ENCODE measurements at regions not wholly inside any gene's neighbourhood (a gene's known extent, or its start where the extent isn't known, plus 50 kb on each side); places are given as distances from the start of the nearest gene placed in this dataset.

DNA sequence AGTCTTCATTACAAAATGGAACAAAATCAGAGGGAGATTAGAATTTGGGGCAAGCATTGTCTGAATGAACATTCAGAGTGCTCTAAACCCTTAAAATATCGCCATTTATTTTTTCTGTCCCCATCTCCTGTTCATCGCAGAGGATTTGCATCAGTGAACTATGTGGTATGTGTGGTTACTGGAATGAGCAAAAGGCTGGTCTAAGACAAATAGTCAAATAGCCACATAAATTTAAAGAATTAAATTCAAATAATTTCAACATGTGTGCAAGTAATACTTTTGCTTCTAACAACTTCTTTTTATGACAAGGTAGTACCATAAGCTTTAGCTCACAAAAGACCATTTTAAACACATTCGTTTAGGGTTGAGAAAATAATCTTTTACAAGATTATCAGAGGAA, 82.6 kb upstream of the ST8SIA3 start:
- H3K4me2 ChIP-seq (ENCODE audit: low read length), result no peak overlapping the region
- no peak overlapping the region for H3K9ac ChIP-seq (ENCODE audit: low read length)
- H3K27ac ChIP-seq (ENCODE audit: low read length), result no peak overlapping the region
- H3K4me1 ChIP-seq (ENCODE audit: low read length), result peaks cover 12% of the 10 kb centered on the region
- H3K9me3 ChIP-seq (ENCODE audit: insufficient read depth, low read length), result no peaks in the 10 kb centered on the region
- H4K20me1 ChIP-seq (ENCODE audit: insufficient read depth, low read length), result no peaks in the 10 kb centered on the region
- H3K4me3 ChIP-seq (ENCODE audit: low read length), result no peak overlapping the region
- TF ChIP-seq EZH2phosphoT487 (IDR thresholded peaks at IDR 0.05; ENCODE audit: low read depth), result no peak
- TF ChIP-seq, protein P1, sequence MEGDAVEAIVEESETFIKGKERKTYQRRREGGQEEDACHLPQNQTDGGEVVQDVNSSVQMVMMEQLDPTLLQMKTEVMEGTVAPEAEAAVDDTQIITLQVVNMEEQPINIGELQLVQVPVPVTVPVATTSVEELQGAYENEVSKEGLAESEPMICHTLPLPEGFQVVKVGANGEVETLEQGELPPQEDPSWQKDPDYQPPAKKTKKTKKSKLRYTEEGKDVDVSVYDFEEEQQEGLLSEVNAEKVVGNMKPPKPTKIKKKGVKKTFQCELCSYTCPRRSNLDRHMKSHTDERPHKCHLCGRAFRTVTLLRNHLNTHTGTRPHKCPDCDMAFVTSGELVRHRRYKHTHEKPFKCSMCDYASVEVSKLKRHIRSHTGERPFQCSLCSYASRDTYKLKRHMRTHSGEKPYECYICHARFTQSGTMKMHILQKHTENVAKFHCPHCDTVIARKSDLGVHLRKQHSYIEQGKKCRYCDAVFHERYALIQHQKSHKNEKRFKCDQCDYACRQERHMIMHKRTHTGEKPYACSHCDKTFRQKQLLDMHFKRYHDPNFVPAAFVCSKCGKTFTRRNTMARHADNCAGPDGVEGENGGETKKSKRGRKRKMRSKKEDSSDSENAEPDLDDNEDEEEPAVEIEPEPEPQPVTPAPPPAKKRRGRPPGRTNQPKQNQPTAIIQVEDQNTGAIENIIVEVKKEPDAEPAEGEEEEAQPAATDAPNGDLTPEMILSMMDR (IDR thresholded peaks at IDR 0.05; ENCODE audit: low read depth, low read length), result no peak
- H3K79me2 ChIP-seq (ENCODE audit: low read length), result no peaks in the 10 kb centered on the region
- H3K36me3 ChIP-seq (replicated peaks; ENCODE audit: low read depth, low read length), result no peaks in the 10 kb centered on the region
- H3K27me3 ChIP-seq (ENCODE audit: low read depth, low read length), result peaks cover 35% of the 10 kb centered on the region
- H2AFZ ChIP-seq (ENCODE audit: low read depth, low read length), result no peak overlapping the region

DNA sequence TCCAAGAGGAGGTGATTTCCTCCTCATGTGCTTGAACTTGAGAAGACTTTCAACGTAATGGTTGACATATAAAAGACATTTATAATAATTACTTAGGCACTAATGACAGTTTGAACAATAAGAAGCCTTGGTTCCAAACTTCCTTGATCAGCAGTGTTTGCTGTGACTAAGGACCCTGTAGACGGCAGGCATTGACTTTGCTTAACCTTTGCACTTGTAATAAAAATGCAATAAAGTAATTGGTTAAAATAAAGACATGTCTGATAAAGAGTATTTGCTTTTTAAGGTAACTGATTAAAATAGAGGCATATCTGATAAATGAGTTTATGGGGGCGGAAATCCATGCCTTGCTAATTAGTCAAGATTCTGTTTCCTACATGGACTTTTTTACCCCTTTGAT, 82.2 kb upstream of the ST8SIA3 start:
- Histone ChIP-seq H3K36me3 (replicated peaks; ENCODE audit: low read depth, low read length) (no peaks in the 10 kb centered on the region), H3K4me1 (ENCODE audit: low read length) (peaks cover 12% of the 10 kb centered on the region), H3K79me2 (ENCODE audit: low read length) (no peaks in the 10 kb centered on the region), H3K9me3 (ENCODE audit: insufficient read depth, low read length) (no peaks in the 10 kb centered on the region), H3K27me3 (ENCODE audit: low read depth, low read length) (peaks cover 35% of the 10 kb centered on the region), H3K4me3 (ENCODE audit: low read length) (no peak overlapping the region), H3K27ac (ENCODE audit: low read length) (no peak overlapping the region), H4K20me1 (ENCODE audit: insufficient read depth, low read length) (no peaks in the 10 kb centered on the region), H3K4me2 (ENCODE audit: low read length) (no peak overlapping the region), H2AFZ (ENCODE audit: low read depth, low read length) (no peak overlapping the region), H3K9ac (ENCODE audit: low read length) (no peak overlapping the region)
- TF ChIP-seq, protein P1 (IDR thresholded peaks at IDR 0.05; ENCODE audit: low read depth, low read length), result no peak
- TF ChIP-seq EZH2phosphoT487 (IDR thresholded peaks at IDR 0.05; ENCODE audit: low read depth), result no peak

DNA sequence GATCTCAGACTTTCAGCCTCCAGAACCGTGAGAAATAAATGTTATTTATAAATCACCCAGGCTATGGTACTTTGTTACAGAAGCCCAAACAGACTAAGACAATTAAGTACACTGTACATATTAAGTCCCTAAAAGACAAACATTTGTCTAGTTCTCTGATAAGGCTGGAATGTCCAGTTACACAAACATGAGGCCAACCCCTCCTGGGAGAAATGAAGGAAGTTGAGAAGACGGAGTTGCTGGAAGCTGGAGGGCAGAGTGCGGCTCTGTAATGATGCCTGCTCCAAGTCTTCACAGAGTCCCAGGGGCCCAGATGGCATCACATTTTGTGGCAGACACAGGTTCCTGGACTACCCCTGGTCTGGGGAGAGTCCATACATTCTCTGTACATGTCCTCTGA, 79.2 kb upstream of the ST8SIA3 start:
- H3K79me2 ChIP-seq (ENCODE audit: low read length), result no peaks in the 10 kb centered on the region
- H3K9ac ChIP-seq (ENCODE audit: low read length), result no peak overlapping the region
- H2AFZ ChIP-seq (ENCODE audit: low read depth, low read length), result no peak overlapping the region
- no peaks in the 10 kb centered on the region for H3K9me3 ChIP-seq (ENCODE audit: insufficient read depth, low read length)
- peaks cover 30% of the 10 kb centered on the region for H3K27me3 ChIP-seq (ENCODE audit: low read depth, low read length)
- no peak overlapping the region for H3K27ac ChIP-seq (ENCODE audit: low read length)
- H3K4me3 ChIP-seq (ENCODE audit: low read length), result no peak overlapping the region
- H3K4me2 ChIP-seq (ENCODE audit: low read length), result no peak overlapping the region
- no peaks in the 10 kb centered on the region for H3K36me3 ChIP-seq (replicated peaks; ENCODE audit: low read depth, low read length)
- no peaks in the 10 kb centered on the region for H4K20me1 ChIP-seq (ENCODE audit: insufficient read depth, low read length)
- TF ChIP-seq, protein P1 (IDR thresholded peaks at IDR 0.05; ENCODE audit: low read depth, low read length), result no peak
- no peak for TF ChIP-seq EZH2phosphoT487 (IDR thresholded peaks at IDR 0.05; ENCODE audit: low read depth)
- peaks cover 7% of the 10 kb centered on the region for H3K4me1 ChIP-seq (ENCODE audit: low read length)

DNA sequence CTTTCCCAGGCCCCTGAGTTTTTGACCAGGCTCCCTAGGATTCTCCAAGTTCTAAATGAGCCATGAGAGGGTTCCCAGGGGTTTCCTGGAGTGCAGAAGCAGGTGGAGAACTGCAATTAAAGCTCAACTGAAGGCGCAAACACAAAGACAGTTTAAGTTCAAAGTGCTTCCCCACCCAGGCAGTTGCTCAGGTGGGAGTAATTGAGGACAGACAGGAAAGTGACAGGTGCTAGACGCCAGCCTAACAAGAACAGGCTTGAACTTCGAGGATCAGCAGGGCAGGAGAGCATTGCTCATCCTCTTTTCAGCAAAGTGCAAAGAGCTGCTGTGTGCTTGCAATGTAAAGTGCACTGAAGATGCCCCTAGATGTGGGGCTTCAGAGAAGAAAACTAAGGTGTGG, 77.2 kb upstream of the ST8SIA3 start:
- H2AFZ ChIP-seq (ENCODE audit: low read depth, low read length), result no peak overlapping the region
- H4K20me1 ChIP-seq (ENCODE audit: insufficient read depth, low read length), result no peaks in the 10 kb centered on the region
- no peak for TF ChIP-seq EZH2phosphoT487 (IDR thresholded peaks at IDR 0.05; ENCODE audit: low read depth)
- TF ChIP-seq, protein P1 (IDR thresholded peaks at IDR 0.05; ENCODE audit: low read depth, low read length), result no peak
- H3K4me3 ChIP-seq (ENCODE audit: low read length), result no peak overlapping the region
- H3K36me3 ChIP-seq (replicated peaks; ENCODE audit: low read depth, low read length), result no peaks in the 10 kb centered on the region
- H3K4me1 ChIP-seq (ENCODE audit: low read length), result peaks cover under 1% of the 10 kb centered on the region
- H3K79me2 ChIP-seq (ENCODE audit: low read length), result no peaks in the 10 kb centered on the region
- H3K27ac ChIP-seq (ENCODE audit: low read length), result no peak overlapping the region
- H3K9me3 ChIP-seq (ENCODE audit: insufficient read depth, low read length), result no peaks in the 10 kb centered on the region
- peaks cover 23% of the 10 kb centered on the region for H3K27me3 ChIP-seq (ENCODE audit: low read depth, low read length)
- no peak overlapping the region for H3K4me2 ChIP-seq (ENCODE audit: low read length)
- H3K9ac ChIP-seq (ENCODE audit: low read length), result no peak overlapping the region

All from OCI-LY3 (cell line).